Activated CD4-positive, alpha-beta T cell treated with anti-CD3 and anti-CD28 coated beads, Interleukin-2, amount 50 U/mL, for 1 hour (primary cell): ENCODE measurements at regions not wholly inside any gene's neighbourhood (a gene's known extent, or its start where the extent isn't known, plus 50 kb on each side); places are given as distances from the start of the nearest gene placed in this dataset.

Experiments used
- DNase-seq: peaks from one replicate; pipeline ENCODE4 v3.0.0-alpha.2; 2020

DNA sequence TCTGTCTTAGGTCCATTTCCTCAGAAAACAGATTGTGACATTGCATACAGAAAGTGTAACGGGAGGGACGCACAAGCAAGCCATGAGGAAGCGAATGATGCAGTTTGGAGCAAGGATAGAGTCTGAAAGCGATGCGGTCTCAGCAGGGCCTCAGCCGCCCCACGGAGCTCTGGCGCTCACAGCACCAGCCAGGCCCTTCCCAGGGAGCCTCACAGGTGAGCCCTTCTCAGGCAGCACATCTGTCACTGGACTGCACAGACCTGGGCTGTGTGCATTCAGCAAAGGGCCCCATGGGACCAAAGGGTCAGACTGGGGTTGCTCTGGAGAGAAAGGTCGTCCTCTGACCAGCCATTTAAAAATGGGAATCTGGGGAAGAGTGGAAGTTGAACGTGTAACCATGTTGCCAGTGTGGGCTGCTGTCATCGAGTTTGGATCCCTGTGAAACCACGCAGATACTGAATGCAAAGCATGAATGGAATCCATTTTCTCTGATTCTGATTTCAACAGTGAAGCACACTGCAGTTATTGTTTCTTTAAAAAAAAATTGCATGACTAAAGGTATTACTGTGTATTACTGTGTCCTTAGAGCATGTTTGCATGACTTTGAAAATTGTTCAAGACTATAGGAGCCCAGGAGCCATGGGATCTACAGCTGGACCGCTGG, 350.0 kb upstream of the AKR1E2 start:
- no peak for DNase-seq

DNA sequence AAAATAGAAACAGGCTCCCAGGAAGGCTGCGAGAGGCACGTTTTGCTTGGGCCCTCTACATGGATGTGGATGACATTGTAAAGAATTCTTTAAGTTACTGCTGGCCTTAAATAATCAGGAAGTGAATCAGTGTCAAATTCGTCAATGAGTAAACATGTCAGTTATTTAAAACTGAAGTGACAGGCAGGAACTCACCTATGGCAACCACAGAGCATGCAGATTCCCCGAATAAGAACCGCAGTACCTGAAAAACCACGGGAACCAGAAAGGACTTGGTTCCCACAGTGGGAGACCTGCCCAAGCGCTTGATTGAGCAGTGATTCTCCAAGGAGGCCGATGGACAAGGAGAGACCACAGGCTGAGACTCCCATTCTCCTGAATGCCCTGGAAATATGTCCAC, 351.2 kb upstream of the AKR1E2 start:
- no peak for DNase-seq

DNA sequence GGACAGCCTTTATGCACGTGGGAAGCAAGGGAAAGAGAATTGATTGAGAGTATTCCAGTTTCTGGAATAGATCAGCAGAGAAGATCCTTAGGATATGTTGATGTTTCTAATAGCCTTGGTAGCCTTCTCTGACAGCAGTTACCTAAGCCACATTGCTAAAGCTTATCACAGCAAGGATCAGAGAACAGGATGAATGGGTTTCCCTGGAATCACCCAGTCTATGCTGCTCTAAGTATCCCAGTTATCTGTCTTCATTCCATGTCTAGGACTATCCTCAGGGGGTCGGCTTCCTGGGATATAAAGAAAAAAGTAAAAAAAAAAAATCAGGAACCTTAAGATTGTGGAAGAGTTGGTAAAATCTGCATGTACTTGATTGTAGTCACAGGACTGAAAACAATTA, 352.0 kb upstream of the AKR1E2 start:
- no peak for DNase-seq

DNA sequence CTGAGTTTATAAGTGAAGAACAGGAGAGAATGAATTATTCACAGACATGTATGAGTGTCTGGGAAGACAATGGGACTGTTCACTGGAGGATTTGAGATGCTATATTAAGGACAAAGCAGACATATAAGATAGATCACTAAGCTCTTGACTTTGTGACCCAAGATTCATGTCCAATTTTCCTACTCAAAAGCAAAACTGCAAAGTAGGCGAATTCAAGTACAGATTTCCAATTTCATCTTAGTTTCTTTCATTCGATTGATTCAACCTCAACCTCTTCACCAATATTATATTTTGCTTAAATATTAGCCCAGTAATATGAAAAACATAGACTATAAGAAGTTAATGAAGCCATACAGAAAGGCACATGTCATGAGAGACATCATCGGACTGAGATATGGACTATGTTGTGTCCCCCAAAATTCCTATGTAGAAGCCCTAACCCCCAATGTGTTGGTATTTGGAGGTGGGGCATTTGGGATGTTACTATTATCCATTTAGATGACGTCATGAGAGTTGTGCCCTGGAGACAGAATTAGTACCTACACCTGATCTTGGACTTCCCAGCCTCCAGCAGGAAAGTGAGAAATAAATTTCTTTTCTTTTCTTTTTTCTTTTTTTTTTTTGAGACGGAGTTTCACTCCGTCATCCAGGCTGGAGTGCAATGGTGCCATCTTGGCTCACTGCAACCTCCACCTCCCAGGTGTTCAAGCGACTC, 353.7 kb upstream of the AKR1E2 start:
- DNase-seq = no peak

DNA sequence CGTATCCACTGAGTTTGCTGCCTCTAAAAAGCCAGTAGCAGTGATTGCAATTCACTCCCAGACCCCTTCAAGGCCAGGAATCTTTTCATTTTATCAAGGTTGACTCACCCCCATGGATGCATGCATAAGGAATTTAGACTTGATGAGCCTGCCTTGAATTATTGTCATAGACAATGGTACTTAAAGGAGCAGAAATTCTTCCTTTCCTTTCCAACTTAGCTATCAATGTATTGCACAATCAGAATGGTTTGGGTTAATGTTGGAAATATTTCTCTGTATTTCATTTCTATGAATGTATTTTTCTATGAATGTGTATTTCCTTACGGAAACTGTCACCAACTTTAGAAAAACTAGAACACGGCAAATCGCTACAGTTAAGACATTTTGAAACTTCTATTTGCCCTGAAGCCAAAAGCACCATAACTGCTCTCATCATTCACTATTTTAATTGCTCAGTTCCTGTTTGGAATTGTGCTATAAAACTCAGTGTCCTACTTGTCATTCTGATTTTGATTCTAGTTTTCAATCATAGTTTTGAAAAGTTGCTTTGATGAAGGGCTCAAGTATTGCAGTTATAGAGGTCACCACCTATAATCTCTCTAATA, 355.7 kb upstream of the AKR1E2 start:
- no peak for DNase-seq

DNA sequence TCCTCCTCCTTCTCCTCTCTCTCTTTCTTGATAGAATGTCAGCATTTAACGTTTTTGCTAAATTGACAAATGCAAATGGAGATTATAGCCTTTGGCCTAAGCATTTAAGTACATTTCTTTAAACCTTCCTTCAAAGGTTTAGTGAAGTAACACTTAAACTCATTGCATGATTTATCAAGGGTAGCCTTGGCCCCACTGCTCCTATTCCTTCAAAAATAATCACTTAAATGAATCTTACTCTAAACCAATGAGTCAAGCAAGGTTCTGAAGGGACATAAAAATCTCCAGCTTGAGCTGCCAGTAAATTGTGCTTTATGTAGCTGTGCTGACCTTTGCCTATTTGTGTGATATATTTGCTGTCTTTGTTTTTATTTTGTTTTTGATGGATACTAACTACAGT, 358.5 kb upstream of the AKR1E2 start:
- DNase-seq = no peak

DNA sequence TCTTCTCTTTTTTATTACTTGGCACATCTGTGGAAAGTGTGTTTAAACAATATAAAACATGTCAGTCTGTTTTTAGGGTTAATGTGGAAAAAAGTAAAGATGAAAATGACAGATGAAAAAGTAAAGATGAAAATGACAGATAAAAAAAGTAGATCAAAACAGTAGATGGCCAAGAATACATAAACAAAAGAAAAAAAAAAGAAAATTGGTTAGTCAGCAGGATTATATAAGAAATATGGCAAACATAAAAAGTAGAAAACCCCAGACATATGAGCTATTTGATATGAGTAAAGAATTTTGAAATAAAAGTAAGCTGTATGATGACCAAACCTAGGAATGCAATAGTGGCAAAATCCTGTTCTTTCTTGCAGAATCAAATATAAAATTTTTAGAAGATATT, 365.7 kb upstream of the AKR1E2 start:
- no peak for DNase-seq

DNA sequence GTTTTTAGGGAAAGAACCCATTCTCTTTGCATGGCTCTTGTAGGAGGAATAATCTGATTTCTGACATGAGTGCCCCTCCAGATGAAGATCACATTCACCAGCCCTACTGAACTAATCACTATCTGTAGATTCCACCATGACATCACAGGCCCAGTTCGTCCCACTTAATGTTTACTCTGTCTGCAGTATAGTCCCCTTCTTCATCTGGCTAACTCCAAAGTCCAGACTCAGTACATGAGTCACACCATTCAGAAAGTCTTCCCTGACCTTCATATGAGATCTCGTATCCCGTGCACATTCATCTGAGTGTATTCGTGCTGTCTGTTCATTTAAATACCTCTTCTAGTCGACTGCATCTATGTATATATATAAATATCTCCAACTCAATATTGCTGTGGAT, 366.5 kb upstream of the AKR1E2 start:
- DNase-seq = no peak

DNA sequence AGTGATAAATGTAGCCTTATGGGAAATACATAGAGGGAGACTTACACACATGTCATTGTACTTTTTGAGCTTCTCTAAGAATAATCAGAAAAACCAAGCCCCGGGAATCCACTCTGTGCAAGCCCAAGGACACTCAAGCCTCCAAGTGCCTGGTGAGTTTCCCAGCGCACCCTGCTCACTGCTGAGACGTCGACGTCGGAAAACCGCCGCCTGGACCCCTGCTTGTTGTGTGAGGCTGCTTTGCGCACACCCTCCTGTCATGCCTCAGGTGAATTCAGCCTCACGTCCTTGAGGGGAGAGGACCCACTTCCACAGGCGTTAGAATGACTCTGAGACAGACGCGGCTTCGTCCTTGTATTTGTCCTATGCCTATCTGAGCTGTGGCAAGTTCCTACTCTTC, 368.4 kb upstream of the AKR1E2 start:
- DNase-seq = no peak

DNA sequence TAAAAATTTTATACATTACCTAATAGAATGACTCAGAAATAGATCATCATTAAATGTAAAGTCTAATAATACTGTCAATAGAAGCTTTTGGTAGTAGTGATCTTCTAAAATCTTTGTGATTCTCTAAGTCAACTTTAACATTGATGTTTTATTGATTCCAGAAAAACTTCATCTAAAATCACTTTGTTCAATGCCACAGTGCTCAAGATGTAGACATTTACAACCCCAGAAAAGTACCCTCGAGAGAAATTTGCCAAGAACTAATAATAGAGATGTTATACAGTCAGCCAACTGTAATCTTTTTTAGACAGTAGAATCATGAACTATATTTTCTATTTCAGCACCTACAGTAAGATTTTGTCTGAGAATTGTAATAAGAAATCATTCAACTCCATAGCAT, 369.2 kb upstream of the AKR1E2 start:
- no peak for DNase-seq

DNA sequence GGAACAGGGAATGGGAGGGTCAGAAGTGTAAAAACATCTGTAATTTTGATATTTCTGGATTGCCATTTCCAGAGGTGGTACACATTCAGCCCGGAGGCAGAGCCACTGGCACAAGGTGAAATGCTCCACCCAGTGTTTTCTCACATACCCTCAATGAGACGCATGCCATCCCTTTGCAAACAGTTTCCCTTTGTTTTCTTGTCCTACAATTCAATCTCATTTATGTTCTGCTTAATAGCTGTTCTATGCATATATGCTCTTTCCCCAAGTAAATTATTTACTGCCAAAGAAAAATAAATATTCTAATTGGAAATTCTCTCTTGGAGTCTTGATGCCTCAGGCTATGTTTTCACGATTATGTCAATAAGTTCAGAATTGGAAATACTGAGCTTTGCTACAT, 369.7 kb upstream of the AKR1E2 start:
- DNase-seq = no peak

DNA sequence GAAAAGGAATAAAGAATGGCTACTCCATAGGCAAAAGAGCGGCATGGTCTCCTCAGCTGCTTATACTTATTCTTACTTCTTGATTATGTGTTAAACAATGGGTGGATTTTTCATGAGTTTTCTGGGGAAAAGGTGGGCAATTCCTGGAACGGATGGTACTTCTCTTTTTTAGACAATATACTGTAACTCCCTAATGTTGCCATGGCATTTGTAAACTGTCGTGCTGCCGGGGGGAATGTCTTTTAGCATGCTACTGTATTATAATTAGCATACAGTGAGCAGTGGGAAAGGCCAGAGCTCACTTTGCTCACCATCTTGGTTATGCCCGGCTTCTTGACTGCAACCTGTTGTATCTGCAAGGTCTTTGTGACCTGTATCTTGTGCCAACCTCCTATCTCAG, 372.1 kb upstream of the AKR1E2 start:
- no peak for DNase-seq

DNA sequence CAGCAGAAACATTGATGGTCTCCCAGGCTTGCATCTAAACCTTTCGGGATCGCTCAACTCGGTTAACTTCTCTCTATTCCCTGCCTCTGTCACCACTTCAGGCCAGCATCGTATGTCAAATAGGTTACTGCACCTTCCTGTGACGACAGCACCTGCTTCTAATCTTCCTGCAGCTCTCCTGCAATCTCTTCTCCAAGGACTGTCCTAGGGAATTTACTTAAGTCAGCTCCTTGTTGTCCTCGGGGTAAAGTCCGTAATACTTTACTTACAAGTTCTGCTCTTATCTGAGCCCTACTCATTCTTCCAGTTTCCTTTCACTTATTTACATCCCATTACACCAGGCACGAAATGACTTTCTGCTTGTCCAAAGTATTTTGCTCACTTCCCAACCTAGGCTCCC, 372.7 kb upstream of the AKR1E2 start:
- no peak for DNase-seq

DNA sequence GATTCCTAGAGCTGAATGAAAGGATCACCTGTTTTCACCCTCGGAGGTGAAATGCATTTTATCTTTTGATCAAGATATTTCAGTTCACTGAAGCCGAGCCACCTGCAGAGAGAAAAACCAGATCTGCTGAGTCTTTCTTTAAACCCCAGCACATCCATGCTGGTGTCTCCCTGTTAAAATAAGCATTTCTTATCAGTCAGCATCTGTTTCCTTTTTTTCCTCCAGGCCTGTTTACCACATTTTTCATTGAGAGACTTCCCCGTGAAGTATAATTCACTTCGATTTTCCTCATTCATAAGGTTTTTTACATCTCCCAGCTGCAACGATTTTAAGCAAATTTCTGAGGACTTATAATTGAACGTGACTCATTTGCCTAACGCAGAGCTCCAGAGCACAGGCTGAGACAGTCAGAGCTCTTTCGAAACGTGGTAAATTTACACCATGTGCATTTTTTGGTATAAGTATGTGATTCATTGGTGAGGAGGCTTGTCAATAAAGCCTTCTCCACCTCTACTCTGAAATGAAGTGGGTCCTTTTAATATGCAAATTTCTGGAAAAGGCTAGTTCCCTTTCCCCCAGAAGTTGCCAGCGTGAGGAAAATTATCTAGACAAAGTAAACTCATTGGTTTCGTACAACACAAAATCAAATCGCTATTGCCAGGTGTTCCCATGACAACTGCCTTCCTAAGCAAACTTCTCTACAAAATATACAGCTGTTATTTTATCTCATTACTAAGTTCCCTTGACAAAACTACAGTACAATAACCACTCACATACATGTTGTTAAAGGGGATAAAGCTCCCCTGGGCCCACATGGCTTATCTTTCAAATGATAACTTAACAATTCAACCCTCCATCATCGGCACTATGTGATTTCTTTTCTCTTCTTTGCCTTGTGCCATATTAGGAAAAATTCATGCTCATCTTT, 374.8 kb upstream of the AKR1E2 start:
- DNase-seq = no peak

DNA sequence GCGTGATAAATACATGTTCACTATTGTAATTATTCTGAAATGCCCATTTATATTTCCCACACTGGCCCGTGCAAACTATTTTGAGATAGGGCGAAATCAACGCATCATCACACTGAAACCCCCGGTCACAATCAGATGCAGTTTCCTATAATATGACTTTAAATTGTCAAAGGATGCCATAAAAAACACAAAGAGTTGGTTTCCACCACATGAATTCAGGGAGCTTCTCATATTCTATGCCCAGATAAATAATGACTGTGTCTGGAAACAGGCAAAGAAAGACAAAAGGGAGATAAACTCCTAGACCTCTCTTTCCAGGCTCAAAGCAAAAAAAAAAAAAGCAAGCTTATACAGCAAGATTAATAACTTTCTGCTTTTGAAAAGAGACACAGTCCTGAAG, 375.8 kb upstream of the AKR1E2 start:
- DNase-seq = no peak

DNA sequence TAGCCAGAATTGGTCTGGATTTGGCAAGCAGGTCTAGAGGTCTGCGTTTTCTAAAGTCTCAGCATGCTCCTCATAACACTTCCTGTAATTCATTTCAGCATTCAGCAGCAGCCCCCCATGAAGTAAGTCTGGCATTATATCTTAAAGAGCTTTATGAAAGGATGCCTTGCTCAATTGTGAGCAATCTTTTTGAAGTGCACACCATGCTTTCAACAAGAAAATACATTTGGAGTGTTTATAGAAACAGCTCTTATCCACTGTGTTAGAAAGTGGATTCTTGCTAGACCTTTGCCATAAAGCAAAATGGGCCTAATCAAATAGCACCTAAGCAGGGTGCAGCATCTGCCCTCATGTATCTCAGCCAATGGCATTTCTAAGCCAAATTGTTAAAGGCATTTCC, 378.0 kb upstream of the AKR1E2 start:
- no peak for DNase-seq

DNA sequence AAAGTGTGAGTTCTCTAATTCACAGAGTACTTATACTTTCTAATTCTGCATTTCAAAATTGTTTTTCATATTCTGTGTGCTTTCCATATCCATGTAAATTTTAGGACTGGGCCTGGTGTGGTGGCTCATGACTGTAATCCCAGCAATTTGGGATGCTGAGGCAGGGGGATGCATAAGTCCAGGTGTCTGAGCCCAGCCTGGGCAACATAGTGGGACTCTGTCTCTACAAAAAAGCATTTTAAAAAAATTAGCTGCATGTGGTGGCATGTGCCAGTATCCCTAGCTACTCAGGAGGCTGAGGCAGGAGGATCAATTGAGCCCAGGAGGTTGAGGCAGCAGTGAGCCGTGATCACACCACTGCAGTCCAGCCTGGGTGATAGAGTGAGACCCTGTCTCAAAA, 382.6 kb upstream of the AKR1E2 start:
- no peak for DNase-seq

DNA sequence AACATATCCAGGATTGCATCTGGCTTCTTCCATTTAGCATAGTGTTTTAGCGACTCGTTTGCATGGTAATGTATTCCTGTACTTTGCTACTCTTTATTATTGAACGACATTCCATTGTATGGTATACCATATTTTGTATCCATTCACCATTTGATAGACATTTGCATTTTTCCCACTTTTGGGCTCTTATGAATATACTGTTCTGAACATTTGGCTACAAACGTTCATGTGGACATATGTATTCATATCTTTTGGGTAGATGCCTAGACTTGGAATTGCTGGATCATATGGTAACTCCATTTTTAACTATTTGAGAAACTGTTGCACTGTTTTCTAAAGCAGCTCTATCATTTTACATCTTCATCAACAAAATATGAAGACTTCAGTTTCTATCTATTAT, 383.7 kb upstream of the AKR1E2 start:
- no peak for DNase-seq

DNA sequence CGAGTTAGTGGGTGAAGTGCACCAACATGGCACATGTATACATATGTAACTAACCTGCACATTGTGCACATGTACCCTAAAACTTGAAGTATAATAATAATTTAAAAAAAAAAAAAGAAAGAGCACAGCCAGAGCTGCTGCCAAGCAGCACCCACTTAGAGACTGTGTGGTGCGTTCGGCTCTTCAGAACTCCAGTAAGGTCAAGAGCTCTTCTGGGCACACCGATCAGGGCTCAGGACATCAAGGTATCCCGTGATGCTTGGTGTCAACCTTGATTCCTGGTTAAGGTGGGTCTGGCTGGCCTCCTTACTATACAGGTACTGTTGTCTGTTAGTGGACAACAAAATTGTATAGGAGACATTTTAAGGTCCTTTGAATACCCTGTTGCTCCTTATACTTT, 385.7 kb upstream of the AKR1E2 start:
- DNase-seq = no peak

DNA sequence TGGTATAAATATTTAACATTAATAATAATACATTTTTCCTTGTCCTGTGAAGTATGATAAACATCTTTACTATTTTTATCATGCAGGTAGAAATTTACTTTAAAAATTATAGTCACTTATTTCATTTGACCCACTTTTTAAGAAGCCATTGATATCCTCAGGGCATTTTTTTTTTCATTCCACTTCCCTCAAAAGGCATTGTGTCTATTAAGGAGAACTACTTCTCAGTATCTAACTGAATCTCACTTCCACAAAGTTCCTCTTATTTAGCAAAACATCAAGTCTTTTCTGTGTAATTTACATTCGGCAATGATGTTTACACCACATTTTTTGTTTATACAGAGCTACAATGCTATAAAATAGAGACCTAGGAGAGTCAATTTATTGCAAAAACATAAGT, 388.2 kb upstream of the AKR1E2 start:
- DNase-seq = no peak

DNA sequence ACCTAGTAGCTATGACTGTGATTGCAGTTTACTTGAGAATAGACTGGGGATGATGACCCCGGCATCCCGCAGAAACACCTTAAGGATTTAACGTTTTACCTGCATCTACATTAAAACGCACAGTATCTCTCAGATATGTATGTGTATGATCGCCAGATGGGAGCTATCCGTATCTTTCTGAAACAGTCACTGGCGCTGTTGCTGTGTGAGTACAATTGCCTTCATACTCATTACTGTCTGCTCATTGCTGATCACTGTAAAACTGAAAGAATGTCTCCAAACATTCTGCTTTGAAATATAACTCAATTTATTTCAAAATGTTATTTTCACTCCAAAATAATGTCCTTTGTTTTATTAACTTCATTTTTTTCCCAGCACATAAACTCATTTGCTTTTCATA, 388.9 kb upstream of the AKR1E2 start:
- DNase-seq = no peak

DNA sequence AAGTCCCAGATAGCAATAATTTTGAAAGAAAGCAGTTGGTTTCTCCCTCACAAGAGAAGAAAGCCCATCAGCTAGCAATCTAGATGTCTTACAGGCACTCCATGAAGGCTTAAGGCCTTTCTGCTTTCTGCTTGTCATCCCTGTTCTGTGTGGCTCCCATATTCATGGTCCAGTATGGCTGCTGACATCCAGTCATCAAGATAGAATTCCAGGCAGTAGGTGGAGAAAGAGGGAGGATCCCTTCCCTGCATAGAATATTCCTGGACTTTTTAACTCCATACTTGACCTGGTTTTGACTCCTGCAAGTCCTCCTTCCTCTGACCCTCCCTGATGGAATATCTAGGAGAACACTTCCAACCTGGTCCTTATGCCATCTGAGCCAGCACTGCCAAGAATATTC, 389.9 kb upstream of the AKR1E2 start:
- DNase-seq = no peak

DNA sequence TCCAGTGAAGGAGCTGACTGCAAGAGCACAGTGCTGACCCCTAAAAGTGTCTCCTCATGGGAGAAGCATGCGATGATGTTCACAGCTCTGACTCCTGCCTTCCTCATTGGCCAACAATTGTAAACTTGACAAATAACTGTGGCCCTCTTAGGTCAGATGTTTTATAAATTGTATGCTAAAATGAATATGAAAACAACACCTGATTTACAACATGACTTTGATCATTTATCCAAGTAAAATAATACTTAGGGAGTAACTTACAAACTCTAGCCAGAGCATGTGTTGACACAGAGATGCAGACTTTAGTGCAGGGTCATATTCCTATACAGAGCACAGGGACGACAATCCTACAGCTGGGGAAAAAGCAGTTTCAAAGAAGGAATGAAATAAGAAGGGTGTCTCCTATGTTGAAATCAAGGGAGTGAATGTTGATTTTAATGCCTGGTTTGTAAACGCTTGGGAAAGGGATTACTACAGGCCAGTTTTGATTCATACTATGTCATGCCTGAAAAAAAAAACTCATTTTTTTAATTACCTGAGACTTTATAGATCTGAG, 391.4 kb upstream of the AKR1E2 start:
- DNase-seq = no peak
